ENCODE measurements at regions not wholly inside any gene's neighbourhood (a gene's known extent, or its start where the extent isn't known, plus 50 kb on each side); places are given as distances from the start of the nearest gene placed in this dataset.
"Not testable (repeated sequence)": the region's sequence is repeated elsewhere in the genome, so short reads cannot be mapped to it uniquely, and the experiment has no call there.

DNA sequence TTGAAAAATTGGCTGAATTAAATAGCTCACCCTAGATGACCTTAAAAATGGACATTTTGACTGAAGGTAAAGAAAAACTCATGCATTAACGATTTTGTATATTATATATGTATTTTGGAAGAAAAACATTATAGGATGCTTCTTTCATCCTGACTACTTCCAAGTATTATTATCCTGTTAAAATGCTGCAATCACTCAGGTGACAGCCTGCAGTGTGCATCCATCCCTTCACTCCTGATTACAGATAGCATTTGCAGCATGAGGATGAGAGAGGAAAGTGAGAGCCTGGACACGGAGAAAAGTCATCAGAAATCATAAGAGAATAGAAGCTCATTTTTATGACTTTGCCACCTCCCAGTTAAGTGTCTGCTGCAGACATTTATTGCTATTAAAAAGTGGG is 1055.6 kb downstream of the PCDH17 start:
- ChIA-PET POLR2A (no interaction called here), CTCF (interaction anchor here (1.5 kb wide), 1 partner anchor 18 kb away, joined by 3 read pairs; no protein-coding TSS in a partner anchor)
- TF ChIP-seq, protein P1, sequence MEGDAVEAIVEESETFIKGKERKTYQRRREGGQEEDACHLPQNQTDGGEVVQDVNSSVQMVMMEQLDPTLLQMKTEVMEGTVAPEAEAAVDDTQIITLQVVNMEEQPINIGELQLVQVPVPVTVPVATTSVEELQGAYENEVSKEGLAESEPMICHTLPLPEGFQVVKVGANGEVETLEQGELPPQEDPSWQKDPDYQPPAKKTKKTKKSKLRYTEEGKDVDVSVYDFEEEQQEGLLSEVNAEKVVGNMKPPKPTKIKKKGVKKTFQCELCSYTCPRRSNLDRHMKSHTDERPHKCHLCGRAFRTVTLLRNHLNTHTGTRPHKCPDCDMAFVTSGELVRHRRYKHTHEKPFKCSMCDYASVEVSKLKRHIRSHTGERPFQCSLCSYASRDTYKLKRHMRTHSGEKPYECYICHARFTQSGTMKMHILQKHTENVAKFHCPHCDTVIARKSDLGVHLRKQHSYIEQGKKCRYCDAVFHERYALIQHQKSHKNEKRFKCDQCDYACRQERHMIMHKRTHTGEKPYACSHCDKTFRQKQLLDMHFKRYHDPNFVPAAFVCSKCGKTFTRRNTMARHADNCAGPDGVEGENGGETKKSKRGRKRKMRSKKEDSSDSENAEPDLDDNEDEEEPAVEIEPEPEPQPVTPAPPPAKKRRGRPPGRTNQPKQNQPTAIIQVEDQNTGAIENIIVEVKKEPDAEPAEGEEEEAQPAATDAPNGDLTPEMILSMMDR (IDR thresholded peaks at IDR 0.05; ENCODE audit: control extremely low read depth, extremely low read depth, low read depth, missing control alignments): no peak
- DNase-seq (ENCODE audit: extremely low spot score): no peak

DNA sequence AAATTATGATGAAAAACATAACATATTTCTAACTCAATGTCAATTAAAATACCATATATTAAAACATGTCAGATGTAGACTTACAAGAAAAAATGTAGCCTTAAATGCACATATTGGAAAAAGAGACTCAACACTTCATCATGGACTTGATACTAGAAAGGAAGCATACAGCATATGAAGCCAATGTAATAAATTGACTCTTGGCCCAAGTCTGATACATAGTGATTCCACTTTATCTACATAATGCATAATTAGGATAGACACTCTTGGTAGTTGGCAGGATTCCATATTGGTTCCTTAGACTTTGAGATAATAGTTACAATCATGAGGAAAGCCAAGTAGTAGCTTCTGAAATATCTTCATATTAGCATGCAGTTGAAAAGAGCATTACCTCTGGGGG is 1067.0 kb downstream of the PCDH17 start:
- ChIA-PET POLR2A (no interaction called here), CTCF (no interaction called here)
- DNase-seq (ENCODE audit: extremely low spot score): no peak
- TF ChIP-seq, protein P1 (IDR thresholded peaks at IDR 0.05; ENCODE audit: control extremely low read depth, extremely low read depth, low read depth, missing control alignments): no peak

DNA sequence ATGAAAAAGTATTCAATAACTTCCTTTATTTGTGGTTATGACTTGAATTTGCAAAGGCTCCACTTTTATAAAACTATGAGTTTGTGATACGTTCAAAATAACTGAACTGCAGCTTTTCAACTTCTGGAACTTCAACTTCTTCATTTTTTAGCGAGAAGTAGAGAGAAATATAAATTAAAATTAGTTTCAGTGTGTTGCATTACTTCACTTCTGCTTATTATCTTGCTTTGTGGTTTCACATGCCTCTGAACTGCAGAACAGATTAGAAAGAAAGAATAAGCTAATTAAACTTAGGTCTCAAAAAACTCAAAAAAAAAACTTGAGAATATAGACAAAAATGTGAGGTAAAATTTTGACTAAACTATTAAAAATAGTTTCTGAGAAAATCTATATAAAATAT is 1073.4 kb downstream of the PCDH17 start:
- POLR2A ChIA-PET: no interaction called here
- DNase-seq (ENCODE audit: extremely low spot score): no peak
- TF ChIP-seq, protein P1 (IDR thresholded peaks at IDR 0.05; ENCODE audit: control extremely low read depth, extremely low read depth, low read depth, missing control alignments): no peak
- CTCF ChIA-PET: interaction anchor here (1.5 kb wide), 1 partner anchor 12 kb away, joined by 3 read pairs; no protein-coding TSS in a partner anchor

DNA sequence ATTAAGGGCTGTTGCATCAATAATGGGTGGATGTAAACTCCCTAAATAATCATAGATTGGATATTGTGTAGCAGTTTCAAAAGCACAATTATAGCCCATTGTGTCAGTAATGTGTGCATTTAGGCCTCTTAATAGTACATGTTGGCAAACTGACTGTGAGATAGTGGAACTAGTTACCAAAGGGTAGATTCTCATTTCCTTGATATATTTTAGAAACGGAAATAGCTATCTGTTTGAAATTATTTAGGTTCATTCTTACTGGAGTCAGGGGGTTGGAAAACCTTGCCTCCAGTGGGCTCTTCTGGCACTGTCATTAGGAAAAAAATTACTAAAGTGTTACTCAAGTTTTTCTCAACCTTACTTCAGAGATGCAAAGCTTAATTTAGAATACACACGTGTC is 1074.9 kb downstream of the PCDH17 start:
- CTCF ChIA-PET: interaction anchor here (1.3 to 1.5 kb wide), 2 partner anchors 10 to 11 kb away, joined by 3 read pairs; no protein-coding TSS in a partner anchor
- no peak for DNase-seq (ENCODE audit: extremely low spot score)
- POLR2A ChIA-PET: no interaction called here
- TF ChIP-seq, protein P1 (IDR thresholded peaks at IDR 0.05; ENCODE audit: control extremely low read depth, extremely low read depth, low read depth, missing control alignments): no peak

DNA sequence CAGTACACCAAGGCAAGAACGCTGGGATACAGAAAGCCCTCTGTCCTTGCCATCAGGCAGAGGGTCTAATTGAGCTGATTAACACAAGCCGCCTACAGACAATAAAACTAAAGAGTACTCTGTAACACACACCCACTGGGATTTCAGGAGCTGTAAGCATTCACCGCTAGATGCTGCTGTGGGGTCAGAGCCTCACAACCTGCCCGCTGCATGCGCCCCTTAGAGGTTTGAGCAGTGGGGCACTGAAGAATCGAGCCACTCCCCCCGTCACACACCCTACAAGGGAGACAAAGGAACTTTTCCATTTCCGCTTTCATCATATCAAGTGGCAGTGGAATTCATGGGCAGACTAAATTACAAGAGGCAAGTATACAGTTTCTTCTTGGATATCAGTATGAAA is 1080.6 kb downstream of the PCDH17 start:
- DNase-seq (ENCODE audit: extremely low spot score): no peak
- POLR2A ChIA-PET: no interaction called here
- TF ChIP-seq, protein P1 (IDR thresholded peaks at IDR 0.05; ENCODE audit: control extremely low read depth, extremely low read depth, low read depth, missing control alignments): no peak
- CTCF ChIA-PET: no interaction called here

DNA sequence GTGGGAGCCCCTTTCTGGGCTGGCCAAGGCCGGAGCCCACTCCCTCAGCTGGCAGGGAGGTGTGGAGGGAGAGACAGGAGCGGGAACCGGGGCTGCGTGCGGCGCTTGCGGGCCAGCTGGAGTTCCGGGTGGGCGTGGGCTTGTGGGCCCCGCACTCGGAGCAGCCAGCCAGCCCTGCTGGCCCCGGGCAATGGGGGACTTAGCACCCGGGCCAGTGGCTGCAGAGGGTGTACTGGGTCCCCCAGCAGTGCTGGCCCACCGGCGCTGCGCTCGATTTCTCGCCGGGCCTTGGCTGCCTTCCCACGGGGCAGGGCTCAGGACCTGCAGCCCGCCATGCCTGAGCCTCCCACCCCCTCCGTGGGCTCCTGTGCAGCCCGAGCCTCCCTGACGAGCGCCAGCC is 1082.5 kb downstream of the PCDH17 start:
- POLR2A ChIA-PET; CTCF ChIA-PET; DNase-seq (ENCODE audit: extremely low spot score): not testable (repeated sequence)

DNA sequence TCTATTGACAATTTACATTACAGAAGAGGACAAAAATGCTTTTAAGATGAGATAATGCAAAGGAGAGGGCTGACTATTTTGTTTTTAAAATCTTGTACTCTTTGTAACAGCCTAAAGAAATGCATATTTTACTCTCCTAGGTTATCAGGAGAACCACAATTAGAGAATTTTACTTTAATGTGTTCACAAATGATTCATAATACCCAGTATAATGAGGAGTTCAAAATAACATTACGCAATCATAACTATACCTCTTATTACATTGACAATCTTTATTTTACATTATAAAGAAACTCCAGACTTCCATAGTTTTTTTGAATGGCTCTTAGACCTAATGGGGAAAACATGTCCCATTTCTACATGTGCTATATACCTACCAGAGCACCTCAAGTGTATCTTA is 1089.7 kb downstream of the PCDH17 start:
- POLR2A ChIA-PET: no interaction called here
- CTCF ChIA-PET: no interaction called here
- TF ChIP-seq, protein P1 (IDR thresholded peaks at IDR 0.05; ENCODE audit: control extremely low read depth, extremely low read depth, low read depth, missing control alignments): no peak
- DNase-seq (ENCODE audit: extremely low spot score): no peak
